DND-41 (cell line): ENCODE measurements at regions not wholly inside any gene's neighbourhood (a gene's known extent, or its start where the extent isn't known, plus 50 kb on each side); places are given as distances from the start of the nearest gene placed in this dataset.

Experiments used
- ATAC-seq: fragments of 200-7000 bp; cut with Tn5 transposase; 3 replicates; pipeline ENCODE4 v1.9.1; 2021; ENCODE audit warnings: low read depth; ENCODE audit not compliant: insufficient read depth
- DNase-seq: peaks from one replicate; pipeline ENCODE4 v3.0.0-alpha.2; 2020
- H2AFZ ChIP-seq: 2 replicates; pipeline ENCODE4 v1.6.0; 2012; ENCODE audit warnings: low read depth, low read length
- H3K27ac ChIP-seq: 2 replicates; pipeline ENCODE4 v1.5.1; 2012; ENCODE audit warnings: low read length, inconsistent platforms
- H3K27me3 ChIP-seq: fragments of 200-600 bp; sonication (generic); 2 replicates; pipeline ENCODE4 v1.6.0; 2012; ENCODE audit warnings: low read length, mild to moderate bottlenecking, inconsistent platforms; ENCODE audit not compliant: insufficient read depth, poor library complexity
- H3K36me3 ChIP-seq: 2 replicates; pipeline ENCODE4 v1.5.1; 2012; ENCODE audit warnings: low read length, inconsistent platforms; ENCODE audit not compliant: insufficient read depth
- H3K4me1 ChIP-seq: 2 replicates; pipeline ENCODE4 v1.5.1; 2012; ENCODE audit warnings: mild to moderate bottlenecking, low read length; ENCODE audit not compliant: insufficient read depth
- H3K4me2 ChIP-seq: 2 replicates; pipeline ENCODE4 v1.6.0; 2012; ENCODE audit warnings: mild to moderate bottlenecking, moderate library complexity, low read length, inconsistent platforms; ENCODE audit not compliant: insufficient read depth
- H3K4me3 ChIP-seq, 2 experiments: fragments of 200-600 bp in 1 of 2; shearing (Covaris generic) in 1 of 2; 2 replicates each; pipeline ENCODE4 v1.5.1; 2012 to 2016; ENCODE audit warnings: inconsistent platforms in 2 of 2, low read length in 2 of 2, mild to moderate bottlenecking in 2 of 2, low read depth in 1 of 2, moderate library complexity in 1 of 2
- H3K79me2 ChIP-seq: 2 replicates; pipeline ENCODE4 v1.6.0; 2012; ENCODE audit warnings: low read length, inconsistent platforms; ENCODE audit not compliant: insufficient read depth
- H3K9ac ChIP-seq: 2 replicates; pipeline ENCODE4 v1.6.0; 2012; ENCODE audit warnings: low read depth, mild to moderate bottlenecking, inconsistent platforms, low read length, moderate library complexity
- H3K9me3 ChIP-seq: 2 replicates; pipeline ENCODE4 v1.5.1; 2012; ENCODE audit warnings: low read length, moderate library complexity, mild to moderate bottlenecking, inconsistent platforms; ENCODE audit not compliant: insufficient read depth, severe bottlenecking
- H4K20me1 ChIP-seq: 2 replicates; pipeline ENCODE4 v1.6.0; 2012; ENCODE audit warnings: low read length; ENCODE audit not compliant: insufficient read depth
- CTCF ChIP-seq: IDR thresholded peaks from 2 replicates; pipeline ENCODE4 v1.5.1; 2012; ENCODE audit warnings: borderline replicate concordance, low read length, moderate library complexity, mild to moderate bottlenecking; ENCODE audit not compliant: poor library complexity, severe bottlenecking; ENCODE audit errors: extremely low read depth
- EZH2 ChIP-seq: IDR thresholded peaks from 3 replicates; pipeline ENCODE4 v1.6.1; 2012; ENCODE audit warnings: borderline replicate concordance, low read depth, mild to moderate bottlenecking, moderate library complexity, low read length, inconsistent platforms; ENCODE audit not compliant: severe bottlenecking

DNA sequence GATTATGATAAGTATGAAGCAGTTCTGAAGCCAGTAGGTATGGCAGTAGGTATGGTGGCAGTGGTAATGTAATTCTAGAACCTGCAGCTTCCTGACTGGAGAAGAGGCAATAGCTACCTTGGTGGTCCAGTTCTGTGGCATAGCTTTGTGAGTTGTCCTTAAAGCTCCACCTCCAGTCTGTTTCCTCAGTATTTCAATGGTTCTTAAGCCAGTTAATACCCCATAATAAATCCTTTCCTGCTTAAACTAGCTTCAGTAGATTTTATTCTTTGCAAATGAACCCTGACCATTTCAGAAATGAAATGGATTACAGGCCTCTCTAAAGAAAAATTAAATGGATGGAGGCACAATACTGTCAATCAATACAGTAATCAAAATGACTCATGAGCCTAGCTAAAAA lies 117.8 kb upstream of the KRAS start:
- no peak overlapping the region for H2AFZ ChIP-seq
- no peak for ATAC-seq

DNA sequence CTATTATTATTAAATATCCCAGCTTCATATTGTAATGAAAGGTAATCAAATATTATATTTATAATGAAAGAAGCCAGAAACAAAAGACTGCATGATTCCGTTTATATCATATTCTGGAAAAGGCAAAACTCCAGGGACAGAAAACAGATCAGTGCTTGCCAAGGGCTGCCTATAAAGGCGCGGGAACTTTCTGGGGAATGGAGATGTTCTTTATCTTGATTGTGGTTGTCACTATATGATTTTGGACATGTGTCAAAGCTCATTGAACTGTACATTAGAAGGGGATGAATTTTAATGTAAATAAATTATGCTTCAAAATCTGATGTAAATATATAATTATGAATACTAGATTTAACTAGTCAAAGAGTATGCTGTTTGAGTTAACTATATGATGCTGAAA lies 115.4 kb upstream of the KRAS start:
- Histone ChIP-seq H3K4me1 (no peaks in the 10 kb centered on the region), H3K4me2 (no peak overlapping the region), H3K27ac (no peak overlapping the region), H4K20me1 (no peaks in the 10 kb centered on the region), H3K36me3 (no peaks in the 10 kb centered on the region), H2AFZ (no peak overlapping the region), H3K9ac (no peak overlapping the region), H3K79me2 (no peaks in the 10 kb centered on the region), H3K9me3 (no peaks in the 10 kb centered on the region), H3K27me3 (no peaks in the 10 kb centered on the region), H3K4me3 (no peak overlapping the region)
- no peak for DNase-seq
- TF ChIP-seq EZH2: no peak
- no peak for TF ChIP-seq CTCF
- no peak for ATAC-seq

More for the DNA sequence above, 117.8 kb upstream of the KRAS start:
- Histone ChIP-seq H3K27ac (no peak overlapping the region), H3K27me3 (no peaks in the 10 kb centered on the region), H3K9me3 (no peaks in the 10 kb centered on the region), H4K20me1 (no peaks in the 10 kb centered on the region), H3K79me2 (no peaks in the 10 kb centered on the region), H3K36me3 (no peaks in the 10 kb centered on the region), H3K4me3 (no peak overlapping the region), H3K4me1 (no peaks in the 10 kb centered on the region), H3K9ac (no peak overlapping the region), H3K4me2 (no peak overlapping the region)
- no peak for DNase-seq
- no peak for TF ChIP-seq EZH2
- no peak for TF ChIP-seq CTCF

GRCh38 chr12:25365340-25365730 lies 114.6 kb upstream of the KRAS start:
- Histone ChIP-seq H4K20me1 (no peaks in the 10 kb centered on the region), H3K27ac (no peak overlapping the region), H3K9ac (no peak overlapping the region), H3K27me3 (peaks cover 2% of the 10 kb centered on the region), H3K36me3 (no peaks in the 10 kb centered on the region), H3K79me2 (no peaks in the 10 kb centered on the region), H3K4me1 (no peaks in the 10 kb centered on the region), H3K4me2 (no peak overlapping the region), H3K9me3 (no peaks in the 10 kb centered on the region), H2AFZ (no peak overlapping the region), H3K4me3 (no peak overlapping the region)
- DNase-seq (no peak), ATAC-seq (no peak)
- no peak for TF ChIP-seq CTCF
- no peak for TF ChIP-seq EZH2
